ENCODE measurements at regions not wholly inside any gene's neighbourhood (a gene's known extent, or its start where the extent isn't known, plus 50 kb on each side); places are given as distances from the start of the nearest gene placed in this dataset.

- Histone ChIP-seq H2AFZ (ENCODE audit: insufficient read depth, low read length, poor library complexity) (no peak overlapping the region), H3K9ac (ENCODE audit: low read length) (no peak overlapping the region), H2BK5ac (ENCODE audit: low read depth, low read length, poor library complexity) (no peak overlapping the region), H2BK120ac (ENCODE audit: insufficient read depth, low read length, poor library complexity) (no peak overlapping the region), H3K23ac (ENCODE audit: low read length) (no peak overlapping the region), H3K4ac (ENCODE audit: low read depth, low read length) (no peak overlapping the region), H3K36me3 (ENCODE audit: control insufficient read depth in 1 of 2, insufficient read depth in 2 of 2, low read length in 2 of 2) (no peaks in the 10 kb centered on the region), H3K79me2 (ENCODE audit: control insufficient read depth, insufficient read depth, low read length, poor library complexity) (peaks cover 2% of the 10 kb centered on the region), H3K27me3 (ENCODE audit: insufficient read depth, low read length) (no peaks in the 10 kb centered on the region), H3K4me2 (ENCODE audit: low read length) (no peak overlapping the region), H2BK12ac (ENCODE audit: low read length) (no peak overlapping the region), H4K91ac (ENCODE audit: low read depth, low read length) (no peak overlapping the region), H4K12ac (ENCODE audit: low read depth, low read length) (no peak overlapping the region), H3K27ac (ENCODE audit: low read depth, low read length) (no peak overlapping the region), H3K18ac (ENCODE audit: low read length) (no peak overlapping the region), H3K4me3 (ENCODE audit: low read depth, low read length) (no peak overlapping the region), H3K4me1 (ENCODE audit: control insufficient read depth in 1 of 2, insufficient read depth in 2 of 2, low read length in 2 of 2) (no peaks in the 10 kb centered on the region), H4K8ac (ENCODE audit: low read depth, low read length) (no peak overlapping the region), H3K14ac (ENCODE audit: low read length) (no peak overlapping the region), H3K79me1 (ENCODE audit: low read length) (no peaks in the 10 kb centered on the region), H2AK5ac (ENCODE audit: low read length) (no peak overlapping the region), H3K9me3 (ENCODE audit: insufficient read depth, low read depth, low read length) (no peaks in the 10 kb centered on the region)
- no peak for DNase-seq
- WGBS (ENCODE audit: extremely low coverage, insufficient coverage, insufficient read length) = no CpG with 5 or more reads among the region's 3 CpGs
Observed at GRCh38 chr3:132189601-132190000, 127.6 kb upstream of the ACP3 start.

GRCh38 chr3:132196113-132196512 lies 121.1 kb upstream of the ACP3 start:
- no peaks in the 10 kb centered on the region for H3K79me2 ChIP-seq (ENCODE audit: control insufficient read depth, insufficient read depth, low read length, poor library complexity)
- H3K79me1 ChIP-seq (ENCODE audit: low read length) = no peaks in the 10 kb centered on the region
- H3K27me3 ChIP-seq (ENCODE audit: insufficient read depth, low read length) = no peaks in the 10 kb centered on the region
- H4K12ac ChIP-seq (ENCODE audit: low read depth, low read length) = no peak overlapping the region
- H2AK5ac ChIP-seq (ENCODE audit: low read length) = no peak overlapping the region
- H3K23ac ChIP-seq (ENCODE audit: low read length) = no peak overlapping the region
- H3K9ac ChIP-seq (ENCODE audit: low read length) = no peak overlapping the region
- H4K8ac ChIP-seq (ENCODE audit: low read depth, low read length) = no peak overlapping the region
- H3K4me1 ChIP-seq (ENCODE audit: control insufficient read depth in 1 of 2, insufficient read depth in 2 of 2, low read length in 2 of 2) = peaks cover 0 to 6% of the 10 kb centered on the region in 2 experiments
- no peak overlapping the region for H3K4ac ChIP-seq (ENCODE audit: low read depth, low read length)
- no peak overlapping the region for H4K91ac ChIP-seq (ENCODE audit: low read depth, low read length)
- H3K4me3 ChIP-seq (ENCODE audit: low read depth, low read length) = no peak overlapping the region
- no peaks in the 10 kb centered on the region for H3K36me3 ChIP-seq (ENCODE audit: control insufficient read depth in 1 of 2, insufficient read depth in 2 of 2, low read length in 2 of 2)
- no peak overlapping the region for H2AFZ ChIP-seq (ENCODE audit: insufficient read depth, low read length, poor library complexity)
- H3K27ac ChIP-seq (ENCODE audit: low read depth, low read length) = no peak overlapping the region
- no peak overlapping the region for H2BK5ac ChIP-seq (ENCODE audit: low read depth, low read length, poor library complexity)
- no peak overlapping the region for H3K14ac ChIP-seq (ENCODE audit: low read length)
- no peak for DNase-seq
- WGBS (ENCODE audit: extremely low coverage, insufficient coverage, insufficient read length) = no CpG with 5 or more reads among the region's 1 CpG
- H2BK12ac ChIP-seq (ENCODE audit: low read length) = no peak overlapping the region
- H3K4me2 ChIP-seq (ENCODE audit: low read length) = no peak overlapping the region
- H2BK120ac ChIP-seq (ENCODE audit: insufficient read depth, low read length, poor library complexity) = no peak overlapping the region
- no peak overlapping the region for H3K18ac ChIP-seq (ENCODE audit: low read length)
- no peaks in the 10 kb centered on the region for H3K9me3 ChIP-seq (ENCODE audit: insufficient read depth, low read depth, low read length)

GRCh38 chr3:132198516-132198915 lies 118.7 kb upstream of the ACP3 start:
- H3K4me1 ChIP-seq (ENCODE audit: control insufficient read depth in 1 of 2, insufficient read depth in 2 of 2, low read length in 2 of 2) = peaks cover 0 to 6% of the 10 kb centered on the region in 2 experiments
- no peak overlapping the region for H4K8ac ChIP-seq (ENCODE audit: low read depth, low read length)
- H2BK12ac ChIP-seq (ENCODE audit: low read length) = no peak overlapping the region
- H3K4ac ChIP-seq (ENCODE audit: low read depth, low read length) = no peak overlapping the region
- H3K27ac ChIP-seq (ENCODE audit: low read depth, low read length) = no peak overlapping the region
- H3K9ac ChIP-seq (ENCODE audit: low read length) = no peak overlapping the region
- no peaks in the 10 kb centered on the region for H3K79me2 ChIP-seq (ENCODE audit: control insufficient read depth, insufficient read depth, low read length, poor library complexity)
- H3K23ac ChIP-seq (ENCODE audit: low read length) = no peak overlapping the region
- H2AK5ac ChIP-seq (ENCODE audit: low read length) = no peak overlapping the region
- no peaks in the 10 kb centered on the region for H3K9me3 ChIP-seq (ENCODE audit: insufficient read depth, low read depth, low read length)
- no peak overlapping the region for H3K4me2 ChIP-seq (ENCODE audit: low read length)
- H2BK5ac ChIP-seq (ENCODE audit: low read depth, low read length, poor library complexity) = no peak overlapping the region
- H3K79me1 ChIP-seq (ENCODE audit: low read length) = no peaks in the 10 kb centered on the region
- no peak overlapping the region for H3K18ac ChIP-seq (ENCODE audit: low read length)
- no peak overlapping the region for H2AFZ ChIP-seq (ENCODE audit: insufficient read depth, low read length, poor library complexity)
- H3K27me3 ChIP-seq (ENCODE audit: insufficient read depth, low read length) = no peaks in the 10 kb centered on the region
- DNase-seq = no peak
- H3K36me3 ChIP-seq (ENCODE audit: control insufficient read depth in 1 of 2, insufficient read depth in 2 of 2, low read length in 2 of 2) = no peaks in the 10 kb centered on the region
- H3K14ac ChIP-seq (ENCODE audit: low read length) = no peak overlapping the region
- H4K91ac ChIP-seq (ENCODE audit: low read depth, low read length) = no peak overlapping the region
- H4K12ac ChIP-seq (ENCODE audit: low read depth, low read length) = no peak overlapping the region
- no peak overlapping the region for H3K4me3 ChIP-seq (ENCODE audit: low read depth, low read length)
- H2BK120ac ChIP-seq (ENCODE audit: insufficient read depth, low read length, poor library complexity) = no peak overlapping the region

- H2BK120ac ChIP-seq (ENCODE audit: insufficient read depth, low read length, poor library complexity) = no peak overlapping the region
- H3K79me1 ChIP-seq (ENCODE audit: low read length) = no peaks in the 10 kb centered on the region
- no peak overlapping the region for H2AFZ ChIP-seq (ENCODE audit: insufficient read depth, low read length, poor library complexity)
- no peak overlapping the region for H2AK5ac ChIP-seq (ENCODE audit: low read length)
- no peak overlapping the region for H3K18ac ChIP-seq (ENCODE audit: low read length)
- H3K4ac ChIP-seq (ENCODE audit: low read depth, low read length) = no peak overlapping the region
- H2BK12ac ChIP-seq (ENCODE audit: low read length) = no peak overlapping the region
- H3K4me3 ChIP-seq (ENCODE audit: low read depth, low read length) = no peak overlapping the region
- no CpG with 5 or more reads among the region's 1 CpG for WGBS (ENCODE audit: extremely low coverage, insufficient coverage, insufficient read length)
- H3K27ac ChIP-seq (ENCODE audit: low read depth, low read length) = no peak overlapping the region
- H3K79me2 ChIP-seq (ENCODE audit: control insufficient read depth, insufficient read depth, low read length, poor library complexity) = no peaks in the 10 kb centered on the region
- no peak overlapping the region for H3K23ac ChIP-seq (ENCODE audit: low read length)
- H4K12ac ChIP-seq (ENCODE audit: low read depth, low read length) = no peak overlapping the region
- H3K27me3 ChIP-seq (ENCODE audit: insufficient read depth, low read length) = no peaks in the 10 kb centered on the region
- H3K9ac ChIP-seq (ENCODE audit: low read length) = no peak overlapping the region
- no peak overlapping the region for H4K8ac ChIP-seq (ENCODE audit: low read depth, low read length)
- H3K36me3 ChIP-seq (ENCODE audit: control insufficient read depth in 1 of 2, insufficient read depth in 2 of 2, low read length in 2 of 2) = no peaks in the 10 kb centered on the region
- no peak overlapping the region for H4K91ac ChIP-seq (ENCODE audit: low read depth, low read length)
- H3K4me1 ChIP-seq (ENCODE audit: control insufficient read depth in 1 of 2, insufficient read depth in 2 of 2, low read length in 2 of 2) = peaks cover 0 to 6% of the 10 kb centered on the region in 2 experiments
- H3K4me2 ChIP-seq (ENCODE audit: low read length) = no peak overlapping the region
- no peak overlapping the region for H2BK5ac ChIP-seq (ENCODE audit: low read depth, low read length, poor library complexity)
- DNase-seq = no peak
- H3K14ac ChIP-seq (ENCODE audit: low read length) = no peak overlapping the region
- no peaks in the 10 kb centered on the region for H3K9me3 ChIP-seq (ENCODE audit: insufficient read depth, low read depth, low read length)
Observed at GRCh38 chr3:132199451-132199850, 117.8 kb upstream of the ACP3 start.

Data from trophoblast cell (in vitro differentiated cells and primary cell).